Prostate gland (tissue), 2 donors: ENCODE measurements at regions not wholly inside any gene's neighbourhood (a gene's known extent, or its start where the extent isn't known, plus 50 kb on each side); places are given as distances from the start of the nearest gene placed in this dataset.

Experiments used
- CTCF ChIP-seq, 4 experiments: fragments of 200-600 bp in 2 of 4; fragments of 450-650 bp in 2 of 4; sonication (generic) in 2 of 4; IDR thresholded peaks; 1 replicate in 3 of 4; 2 replicates in 1 of 4; pipeline ENCODE4 v1.5.1; 2016 to 2019; ENCODE audit warnings: antibody characterized with exemption in 4 of 4, mild to moderate bottlenecking in 2 of 4, moderate library complexity in 2 of 4
- POLR2A ChIP-seq: fragments of 450-650 bp; IDR thresholded peaks from one replicate; pipeline ENCODE4 v1.6.1; 2016; ENCODE audit warnings: antibody characterized with exemption, mild to moderate bottlenecking
- POLR2AphosphoS5 ChIP-seq: sonication (generic); formaldehyde crosslinking; IDR thresholded peaks from one replicate; pipeline ENCODE4 v1.6.1; 2017; ENCODE audit warnings: antibody characterized with exemption

GRCh38 chr9:6703898-6704639 is 53.7 kb upstream of the KDM4C start:
- TF ChIP-seq POLR2AphosphoS5 = peak; percentile 76
- no peak for TF ChIP-seq CTCF (IDR thresholded peaks at IDR 0.05)
- peak; percentile 23 for TF ChIP-seq POLR2A
